ENCODE measurements at regions not wholly inside any gene's neighbourhood (a gene's known extent, or its start where the extent isn't known, plus 50 kb on each side); places are given as distances from the start of the nearest gene placed in this dataset.
A peak's percentile ranks its signal among the peaks of the same experiment; 100 is the strongest.

DNA sequence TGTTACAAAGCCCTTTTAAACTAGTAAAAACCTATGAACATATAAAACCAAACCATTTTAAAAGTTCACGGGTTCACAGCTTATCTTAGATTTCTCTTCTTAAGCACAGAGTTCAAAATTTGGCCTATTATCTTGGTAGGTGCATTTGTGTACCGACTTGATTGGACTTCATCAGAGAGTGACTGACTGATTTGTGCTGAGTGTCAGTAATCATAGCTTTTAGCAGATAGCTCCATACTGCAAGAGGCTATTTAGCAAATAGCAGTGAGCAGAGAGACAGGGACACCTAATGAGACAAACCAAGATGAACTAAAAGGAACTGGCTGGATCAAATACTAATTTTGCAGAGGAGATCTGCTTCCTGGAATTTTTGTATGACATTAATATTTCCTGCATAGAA, 274.5 kb downstream of the PRR16 start:
- DNase-seq = no peak

GRCh38 chr5:120740989-120741388, 276.9 kb downstream of the PRR16 start:
- DNase-seq = no peak

- no peak for DNase-seq
Measured at GRCh38 chr5:120748474-120748873, 284.4 kb downstream of the PRR16 start.

DNA sequence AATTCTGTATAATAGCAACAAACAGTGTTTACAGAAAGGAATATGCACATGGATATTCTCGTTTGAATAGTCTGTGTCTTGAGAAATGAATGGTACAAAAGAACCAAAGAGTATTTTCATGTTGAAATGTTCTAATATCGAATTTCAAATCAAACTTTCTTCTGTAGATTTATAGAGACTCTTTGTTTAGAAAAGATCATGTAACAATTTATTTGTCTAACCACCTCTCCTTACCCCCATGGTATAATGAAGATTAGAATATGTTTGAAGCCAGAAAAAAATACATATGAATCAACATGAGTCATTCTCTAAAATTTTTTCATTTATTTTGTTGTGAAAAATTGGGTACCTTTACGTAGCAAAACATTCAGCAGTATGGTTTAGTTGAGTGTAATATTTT, 285.6 kb downstream of the PRR16 start:
- DNase-seq = no peak

- DNase-seq = no peak
Measured at GRCh38 chr5:120759587-120759986, 295.5 kb downstream of the PRR16 start.

DNA sequence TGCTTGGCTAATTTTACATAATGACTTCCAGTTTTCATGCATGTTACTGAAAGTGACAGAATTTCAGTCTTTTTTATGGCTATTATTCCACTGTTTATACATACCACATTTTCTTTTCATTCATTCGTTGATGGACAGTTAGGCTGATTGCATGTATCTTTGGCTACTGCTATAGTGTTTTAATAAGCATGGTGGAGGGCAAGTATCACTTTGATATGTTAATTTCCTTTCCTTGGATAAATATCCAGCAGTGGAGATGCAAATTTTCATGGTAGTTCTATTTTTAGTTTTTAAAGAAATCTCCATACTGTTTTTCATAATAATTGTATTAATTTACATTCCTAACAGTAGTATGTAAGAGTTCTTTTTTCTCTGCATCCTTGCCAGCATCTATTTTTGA, 297.9 kb downstream of the PRR16 start:
- DNase-seq = no peak

GRCh38 chr5:120765189-120765588, 301.1 kb downstream of the PRR16 start:
- no peak for DNase-seq

GRCh38 chr5:120767178-120767820, 303.2 kb downstream of the PRR16 start:
- no peak for DNase-seq

DNA sequence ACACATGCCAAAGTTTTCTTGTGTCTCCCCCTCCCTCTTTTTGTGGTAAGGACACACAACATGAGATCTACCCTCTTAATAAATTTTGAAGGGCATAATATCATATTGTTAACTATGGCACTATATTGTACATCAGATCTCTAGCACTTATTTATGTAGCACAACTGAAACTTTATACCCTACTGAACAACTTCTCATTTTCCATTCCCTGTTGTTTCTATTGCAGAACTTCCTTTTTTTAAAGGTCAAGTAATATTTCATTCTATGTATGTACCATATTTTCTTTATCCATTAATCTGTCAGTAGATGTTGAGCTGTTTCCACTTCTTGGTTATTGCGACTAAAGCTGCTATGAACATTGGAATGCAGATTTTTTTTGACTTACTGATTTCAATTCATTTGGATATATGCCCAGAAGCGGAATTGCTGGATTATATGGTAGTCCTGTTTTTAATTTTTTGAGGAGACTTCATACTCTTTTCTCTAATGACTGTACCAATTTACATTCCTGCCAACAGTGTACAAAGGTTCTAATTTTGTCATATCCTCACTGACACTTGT, 305.3 kb downstream of the PRR16 start:
- DNase-seq = no peak

DNA sequence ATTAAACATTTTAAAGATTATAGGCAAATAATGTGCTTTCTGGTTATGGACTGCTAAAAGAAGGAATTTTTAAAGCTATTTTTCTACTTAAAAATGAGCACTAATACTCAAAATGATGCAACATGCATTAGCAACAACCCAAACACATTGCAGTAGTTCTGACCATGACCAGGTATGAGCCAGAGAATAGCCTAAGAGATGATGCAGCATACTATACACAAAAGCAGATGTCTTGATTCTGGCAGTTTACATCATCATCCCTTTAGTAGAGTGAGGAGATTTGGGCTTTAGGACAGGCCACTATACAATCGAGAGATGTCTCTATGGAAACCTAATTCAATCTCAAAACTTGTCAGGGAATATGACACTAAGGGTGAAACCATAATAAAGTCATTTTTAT, 307.1 kb downstream of the PRR16 start:
- no peak for DNase-seq

DNA sequence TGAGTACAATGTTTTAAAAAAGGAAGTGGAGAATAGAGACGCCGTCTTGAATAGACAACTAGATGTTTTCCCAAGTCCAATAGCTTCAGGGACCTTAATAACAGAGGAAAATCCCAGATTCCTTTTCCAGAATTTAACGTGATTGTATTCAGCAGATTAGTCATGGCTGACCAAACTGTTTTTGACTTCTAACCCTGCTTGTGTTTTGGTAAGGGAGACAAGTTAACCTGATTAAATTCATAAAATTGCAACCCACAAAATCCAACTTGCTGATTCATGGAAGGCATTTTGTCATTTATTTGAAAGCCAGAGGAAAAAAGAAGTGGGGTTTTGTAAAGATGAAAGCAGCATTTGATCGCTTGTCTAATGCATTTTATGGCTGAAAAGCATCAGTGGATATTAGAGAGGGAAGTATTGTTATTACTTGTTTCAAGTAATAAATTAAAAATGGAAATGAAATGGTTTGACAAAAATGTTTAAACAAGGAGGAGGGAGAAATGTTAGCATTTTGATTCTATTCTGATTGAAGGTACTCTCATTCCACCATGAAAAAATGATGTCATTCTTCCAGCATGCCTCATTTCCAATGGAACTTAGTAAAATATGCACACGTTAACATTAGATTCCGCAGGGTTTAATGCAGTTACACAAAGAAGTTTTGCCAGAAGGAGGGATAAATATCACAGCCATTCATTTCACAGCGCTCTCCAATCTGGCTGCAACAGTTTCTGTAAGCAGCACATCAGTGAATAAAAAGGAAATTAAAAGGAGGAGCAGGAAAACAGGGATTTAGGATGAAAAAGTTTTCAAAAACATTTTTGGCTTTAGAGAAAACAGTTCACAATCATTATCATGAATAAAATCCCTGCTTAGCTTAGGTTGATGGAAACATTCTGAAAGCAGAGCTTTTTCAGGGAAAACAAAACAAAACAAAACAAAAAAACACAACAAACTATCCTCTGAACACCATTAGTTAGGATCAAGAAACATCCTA, 314.7 kb downstream of the PRR16 start:
- no peak for DNase-seq

GRCh38 chr5:120779674-120780073, 315.6 kb downstream of the PRR16 start:
- DNase-seq = no peak

- no peak for DNase-seq
Measured at GRCh38 chr5:120788481-120788880, 324.4 kb downstream of the PRR16 start.

DNA sequence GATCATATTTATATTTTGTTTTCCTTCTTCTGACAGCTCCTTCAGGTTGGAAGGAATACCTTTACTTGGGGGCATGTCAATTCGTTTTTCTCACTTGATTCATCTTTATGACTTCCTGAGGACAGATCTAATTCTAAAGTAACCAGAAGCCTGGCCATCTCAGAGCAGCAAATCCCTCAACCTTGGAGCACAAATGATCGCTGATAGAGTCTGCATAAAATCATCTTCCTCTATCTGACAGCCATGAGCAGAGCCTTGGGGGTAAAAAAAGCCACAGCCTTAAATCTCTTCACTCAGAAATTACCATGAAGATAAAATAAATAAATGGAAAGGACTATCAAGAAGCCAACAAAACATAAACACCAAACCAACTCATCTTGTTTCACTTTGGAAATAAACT, 325.8 kb downstream of the PRR16 start:
- no peak for DNase-seq

- DNase-seq = no peak
Measured at GRCh38 chr5:120790339-120790738, 326.2 kb downstream of the PRR16 start.

- no peak for DNase-seq
Measured at GRCh38 chr5:120792477-120792876, 328.4 kb downstream of the PRR16 start.

- no peak for DNase-seq
Measured at GRCh38 chr5:120794121-120794520, 330.0 kb downstream of the PRR16 start.

DNA sequence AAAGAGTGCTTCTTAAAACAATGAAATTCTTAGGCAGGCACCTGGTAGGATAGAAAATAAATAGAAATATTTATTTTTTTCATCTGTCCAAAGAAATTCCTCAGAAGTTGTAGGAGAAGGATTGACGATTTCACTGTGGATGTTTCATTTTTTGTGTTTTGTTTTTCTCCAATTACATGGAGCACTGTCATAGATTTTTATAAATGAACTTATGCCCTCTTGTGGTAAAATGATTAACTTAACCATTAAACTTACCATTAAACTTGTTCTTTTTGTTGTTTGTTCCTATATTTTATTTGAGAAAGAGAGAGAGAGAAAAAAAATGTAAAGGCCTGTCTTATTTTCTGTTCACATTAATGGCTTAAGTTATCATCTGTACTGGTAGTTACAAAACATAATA, 339.2 kb downstream of the PRR16 start:
- peak; percentile 7 for DNase-seq

DNA sequence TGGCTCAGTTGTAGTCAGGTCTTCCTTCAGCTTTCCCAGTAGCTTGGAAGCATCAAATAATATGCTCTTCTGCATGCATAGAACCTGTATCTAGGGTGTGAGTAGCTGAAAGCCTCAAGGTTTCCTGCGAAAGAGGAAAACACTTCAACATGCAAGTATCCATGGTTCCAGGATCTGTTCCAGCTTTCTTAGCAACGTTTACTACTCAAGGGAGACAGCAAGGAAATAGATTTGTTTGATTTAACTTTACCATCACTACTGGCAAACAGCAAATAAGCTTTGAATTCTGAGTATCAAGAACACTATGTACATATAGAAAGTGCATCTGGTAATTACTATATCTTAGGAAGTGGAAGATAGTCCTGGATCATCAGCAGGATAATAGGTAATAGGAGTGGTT, 341.0 kb downstream of the PRR16 start:
- DNase-seq = no peak

- no peak for DNase-seq
Measured at GRCh38 chr5:120806202-120806601, 342.1 kb downstream of the PRR16 start.

DNA sequence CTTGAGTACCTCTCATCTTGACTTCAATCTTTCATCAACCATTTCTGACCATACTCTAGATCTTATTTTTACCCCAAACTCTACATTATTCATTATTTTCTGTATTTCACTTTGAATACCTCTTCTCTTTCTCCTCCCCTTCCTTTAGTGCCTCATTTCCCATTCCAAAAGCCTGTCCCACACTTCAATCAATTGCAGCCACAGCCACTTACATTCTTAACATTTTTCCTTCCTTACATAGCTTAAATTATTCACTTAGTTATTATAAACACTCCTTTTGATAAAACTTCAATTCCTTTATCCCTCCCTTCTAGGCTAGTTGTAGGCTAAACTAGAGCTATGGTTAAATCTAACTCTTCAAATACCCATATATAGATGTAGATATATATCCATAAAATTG, 344.0 kb downstream of the PRR16 start:
- no peak for DNase-seq

DNA sequence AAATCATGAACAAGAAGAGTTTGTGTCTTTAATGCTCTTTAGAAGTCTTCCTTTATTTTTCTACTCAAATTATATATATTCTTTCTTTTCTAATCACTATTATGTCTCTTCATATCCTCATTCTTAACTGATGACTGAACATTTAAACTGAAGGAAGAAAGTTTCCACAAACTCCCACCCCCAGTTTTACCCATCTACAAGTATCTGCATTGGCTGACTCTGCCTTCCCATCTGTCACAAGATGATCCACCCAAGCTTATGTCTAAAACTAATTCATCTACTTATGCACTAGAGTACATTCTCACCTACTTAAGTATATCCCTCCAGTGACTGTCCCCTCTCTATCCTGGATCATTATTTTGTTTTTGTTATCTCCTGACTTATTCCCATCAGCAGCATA, 344.5 kb downstream of the PRR16 start:
- no peak for DNase-seq

GRCh38 chr5:120813551-120813950, 349.5 kb downstream of the PRR16 start:
- no peak for DNase-seq
